ENCODE measurements at regions not wholly inside any gene's neighbourhood (a gene's known extent, or its start where the extent isn't known, plus 50 kb on each side); places are given as distances from the start of the nearest gene placed in this dataset.

DNA sequence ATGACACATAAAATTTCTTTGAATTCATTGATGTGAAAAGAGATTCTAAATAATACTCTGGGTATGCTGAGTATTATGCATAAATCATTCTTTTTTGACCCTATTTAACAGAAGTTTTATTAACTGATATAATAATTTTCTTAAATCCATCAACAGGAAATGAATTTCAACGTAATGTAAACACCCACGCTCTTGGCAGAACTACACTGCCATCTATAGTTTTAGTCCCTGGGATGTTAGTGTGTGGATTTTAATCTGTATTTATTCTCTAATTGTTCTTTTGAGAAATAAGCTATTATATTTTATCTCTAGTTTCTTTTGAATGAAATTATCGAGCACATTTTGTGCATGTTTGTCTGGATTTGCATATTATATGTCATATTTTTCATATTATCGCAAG is 666.8 kb upstream of the NDST4 start:
- Histone ChIP-seq H3K9ac (ENCODE audit: low read depth, low read length) (no peak overlapping the region), H3K36me3 (ENCODE audit: insufficient read depth, low read length) (no peaks in the 10 kb centered on the region), H3K4me1 (ENCODE audit: insufficient read depth, low read length) (no peaks in the 10 kb centered on the region), H3K9me3 (ENCODE audit: control insufficient read depth, insufficient read depth, low read length) (no peaks in the 10 kb centered on the region)

- H3K9ac ChIP-seq (ENCODE audit: low read depth, low read length), result no peak overlapping the region
- H3K36me3 ChIP-seq (ENCODE audit: insufficient read depth, low read length), result no peaks in the 10 kb centered on the region
- no peaks in the 10 kb centered on the region for H3K4me1 ChIP-seq (ENCODE audit: insufficient read depth, low read length)
- H3K9me3 ChIP-seq (ENCODE audit: control insufficient read depth, insufficient read depth, low read length), result no peaks in the 10 kb centered on the region
These were observed 656.7 kb upstream of the NDST4 start for GRCh38 chr4:115770046-115770543.

DNA sequence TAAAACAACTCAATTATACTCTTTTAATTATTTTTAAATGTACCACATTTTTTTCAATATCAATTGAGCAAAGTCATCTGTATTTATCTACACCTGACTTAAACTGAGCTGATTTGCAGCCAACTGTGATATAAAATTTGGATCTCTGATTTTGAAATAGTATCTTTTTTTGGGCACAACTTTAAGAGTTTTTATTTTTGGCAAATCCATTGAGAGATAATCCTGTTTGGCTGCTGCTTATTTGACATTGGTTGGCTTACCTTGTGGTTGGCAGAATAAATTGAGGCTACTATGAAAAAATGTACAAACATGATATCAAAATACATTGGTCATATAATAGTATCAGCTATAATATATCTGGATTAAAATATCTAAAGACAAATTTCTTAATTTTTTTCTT is 656.0 kb upstream of the NDST4 start:
- no peaks in the 10 kb centered on the region for H3K4me1 ChIP-seq (ENCODE audit: insufficient read depth, low read length)
- H3K9me3 ChIP-seq (ENCODE audit: control insufficient read depth, insufficient read depth, low read length), result no peaks in the 10 kb centered on the region
- no peak overlapping the region for H3K9ac ChIP-seq (ENCODE audit: low read depth, low read length)
- H3K36me3 ChIP-seq (ENCODE audit: insufficient read depth, low read length), result no peaks in the 10 kb centered on the region

DNA sequence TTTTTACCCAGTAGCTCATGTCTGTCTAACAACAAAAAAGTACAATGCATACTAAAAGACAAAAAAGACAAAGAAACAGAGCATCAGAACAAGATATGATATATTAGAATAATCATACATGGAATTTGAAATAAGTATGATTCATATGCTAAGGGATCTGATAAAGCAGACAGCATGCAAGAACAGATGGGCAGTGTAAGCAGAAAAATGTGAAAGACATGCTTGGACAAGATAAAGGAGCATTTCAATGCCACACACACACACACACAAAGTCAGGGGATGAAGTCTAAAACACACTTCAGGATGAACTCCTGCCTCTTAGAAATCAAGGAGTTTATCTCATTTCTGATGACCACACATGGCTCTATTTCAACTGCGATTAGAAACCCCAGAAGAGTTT is 649.6 kb upstream of the NDST4 start:
- H3K36me3 ChIP-seq (ENCODE audit: insufficient read depth, low read length), result no peaks in the 10 kb centered on the region
- no peaks in the 10 kb centered on the region for H3K4me1 ChIP-seq (ENCODE audit: insufficient read depth, low read length)
- no peak overlapping the region for H3K9ac ChIP-seq (ENCODE audit: low read depth, low read length)
- H3K9me3 ChIP-seq (ENCODE audit: control insufficient read depth, insufficient read depth, low read length), result no peaks in the 10 kb centered on the region

DNA sequence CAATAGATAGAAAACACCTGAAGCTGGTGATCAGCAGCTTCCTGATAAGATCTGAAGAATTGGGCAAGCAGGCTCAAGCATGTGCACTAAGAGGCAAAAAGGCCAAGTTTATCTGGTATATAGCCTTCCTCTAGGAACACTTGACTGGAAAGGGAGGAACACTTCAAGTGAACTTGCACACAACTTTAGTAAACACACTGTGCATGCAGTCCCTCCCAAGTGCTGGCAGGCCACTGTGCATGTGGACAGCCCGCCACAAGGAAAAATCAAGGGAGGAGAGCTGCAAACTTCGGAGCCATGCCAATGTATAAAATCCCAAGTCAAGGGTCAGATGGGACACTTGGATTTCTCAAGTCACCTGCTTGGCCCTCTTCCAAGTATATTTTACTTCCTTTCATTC is 645.8 kb upstream of the NDST4 start:
- H3K9ac ChIP-seq (ENCODE audit: low read depth, low read length), result no peak overlapping the region
- H3K9me3 ChIP-seq (ENCODE audit: control insufficient read depth, insufficient read depth, low read length), result peaks cover 7% of the 10 kb centered on the region; the same call in 1 of the 2 replicates
- H3K4me1 ChIP-seq (ENCODE audit: insufficient read depth, low read length), result no peaks in the 10 kb centered on the region; the same call in 1 of the 2 replicates
- no peaks in the 10 kb centered on the region for H3K36me3 ChIP-seq (ENCODE audit: insufficient read depth, low read length)

GRCh38 chr4:115749404-115749803 is 636.0 kb upstream of the NDST4 start:
- Histone ChIP-seq H3K9ac (ENCODE audit: low read depth, low read length) (no peak overlapping the region), H3K9me3 (ENCODE audit: control insufficient read depth, insufficient read depth, low read length) (no peaks in the 10 kb centered on the region; the same call in 1 of the 2 replicates), H3K36me3 (ENCODE audit: insufficient read depth, low read length) (no peaks in the 10 kb centered on the region), H3K4me1 (ENCODE audit: insufficient read depth, low read length) (no peaks in the 10 kb centered on the region)

- no peak overlapping the region for H3K9ac ChIP-seq (ENCODE audit: low read depth, low read length)
- H3K9me3 ChIP-seq (ENCODE audit: control insufficient read depth, insufficient read depth, low read length), result no peaks in the 10 kb centered on the region
- H3K36me3 ChIP-seq (ENCODE audit: insufficient read depth, low read length), result no peaks in the 10 kb centered on the region
These were observed 627.4 kb upstream of the NDST4 start for GRCh38 chr4:115740806-115741205.

GRCh38 chr4:115729739-115730266 is 616.4 kb upstream of the NDST4 start:
- no peaks in the 10 kb centered on the region for H3K4me1 ChIP-seq (ENCODE audit: insufficient read depth, low read length)

More at GRCh38 chr4:115740806-115741205, 627.4 kb upstream of the NDST4 start:
- H3K4me1 ChIP-seq (ENCODE audit: insufficient read depth, low read length), result no peaks in the 10 kb centered on the region

GRCh38 chr4:115723621-115724020 is 610.2 kb upstream of the NDST4 start:
- no peak overlapping the region for H3K9ac ChIP-seq (ENCODE audit: low read depth, low read length)
- H3K4me1 ChIP-seq (ENCODE audit: insufficient read depth, low read length), result no peaks in the 10 kb centered on the region
- H3K9me3 ChIP-seq (ENCODE audit: control insufficient read depth, insufficient read depth, low read length), result no peaks in the 10 kb centered on the region
- H3K36me3 ChIP-seq (ENCODE audit: insufficient read depth, low read length), result no peaks in the 10 kb centered on the region

More at GRCh38 chr4:115729739-115730266, 616.4 kb upstream of the NDST4 start:
- Histone ChIP-seq H3K9me3 (ENCODE audit: control insufficient read depth, insufficient read depth, low read length) (no peaks in the 10 kb centered on the region), H3K36me3 (ENCODE audit: insufficient read depth, low read length) (no peaks in the 10 kb centered on the region), H3K9ac (ENCODE audit: low read depth, low read length) (no peak overlapping the region)

DNA sequence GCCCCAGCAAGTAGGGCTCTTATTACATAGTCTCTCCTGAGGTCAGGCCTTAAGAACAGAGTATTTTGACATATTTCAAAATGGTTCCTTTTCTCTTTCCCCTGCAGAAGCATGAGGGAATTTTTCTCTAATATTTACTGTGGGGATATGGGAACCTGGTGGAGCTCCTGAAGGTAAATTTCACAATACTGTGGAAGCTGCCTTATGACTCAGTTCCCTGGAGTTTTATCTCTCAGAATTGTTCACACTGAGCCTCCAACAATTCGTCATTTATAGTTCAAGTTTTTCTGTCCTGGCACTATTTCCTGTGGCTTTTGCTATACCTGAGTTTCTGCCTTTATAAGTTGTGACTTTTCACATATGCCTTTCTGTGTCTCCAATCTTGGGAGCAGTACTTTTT is 607.2 kb upstream of the NDST4 start:
- Histone ChIP-seq H3K9me3 (ENCODE audit: control insufficient read depth, insufficient read depth, low read length) (no peaks in the 10 kb centered on the region), H3K36me3 (ENCODE audit: insufficient read depth, low read length) (no peaks in the 10 kb centered on the region), H3K9ac (ENCODE audit: low read depth, low read length) (no peak overlapping the region), H3K4me1 (ENCODE audit: insufficient read depth, low read length) (no peaks in the 10 kb centered on the region)

DNA sequence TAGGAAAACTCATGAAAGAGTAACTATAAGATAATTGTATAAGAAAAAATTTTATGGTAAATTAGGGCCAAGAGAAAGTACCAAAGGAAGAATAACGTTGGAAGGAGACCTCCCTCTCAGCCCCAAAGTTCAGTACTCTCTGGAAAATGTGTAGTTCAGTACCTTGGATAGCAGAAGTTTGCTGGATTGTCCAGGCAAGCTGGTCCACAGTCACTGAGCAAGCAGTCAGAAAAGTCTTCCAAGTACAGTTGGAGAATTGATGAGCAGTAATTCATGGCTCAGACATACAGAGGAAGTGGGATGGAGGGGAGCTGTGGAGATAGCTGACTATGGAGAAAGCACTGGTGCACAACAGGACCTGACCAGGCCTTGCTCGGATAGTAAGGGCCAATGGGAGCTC is 598.2 kb upstream of the NDST4 start:
- H3K36me3 ChIP-seq (ENCODE audit: insufficient read depth, low read length), result no peaks in the 10 kb centered on the region
- H3K9ac ChIP-seq (ENCODE audit: low read depth, low read length), result no peak overlapping the region
- no peaks in the 10 kb centered on the region for H3K9me3 ChIP-seq (ENCODE audit: control insufficient read depth, insufficient read depth, low read length)
- H3K4me1 ChIP-seq (ENCODE audit: insufficient read depth, low read length), result no peaks in the 10 kb centered on the region

- Histone ChIP-seq H3K4me1 (ENCODE audit: insufficient read depth, low read length) (no peaks in the 10 kb centered on the region), H3K36me3 (ENCODE audit: insufficient read depth, low read length) (no peaks in the 10 kb centered on the region), H3K9me3 (ENCODE audit: control insufficient read depth, insufficient read depth, low read length) (no peaks in the 10 kb centered on the region), H3K9ac (ENCODE audit: low read depth, low read length) (no peak overlapping the region)
These were observed 575.5 kb upstream of the NDST4 start for GRCh38 chr4:115688961-115689360.

GRCh38 chr4:115687052-115687755 is 573.8 kb upstream of the NDST4 start:
- Histone ChIP-seq H3K9me3 (ENCODE audit: control insufficient read depth, insufficient read depth, low read length) (no peaks in the 10 kb centered on the region), H3K4me1 (ENCODE audit: insufficient read depth, low read length) (no peaks in the 10 kb centered on the region), H3K36me3 (ENCODE audit: insufficient read depth, low read length) (no peaks in the 10 kb centered on the region), H3K9ac (ENCODE audit: low read depth, low read length) (no peak overlapping the region)

- Histone ChIP-seq H3K36me3 (ENCODE audit: insufficient read depth, low read length) (no peaks in the 10 kb centered on the region), H3K4me1 (ENCODE audit: insufficient read depth, low read length) (no peaks in the 10 kb centered on the region), H3K9me3 (ENCODE audit: control insufficient read depth, insufficient read depth, low read length) (no peaks in the 10 kb centered on the region), H3K9ac (ENCODE audit: low read depth, low read length) (no peak overlapping the region)
These were observed 565.1 kb upstream of the NDST4 start for GRCh38 chr4:115678425-115678941.

GRCh38 chr4:115675719-115676118 is 562.3 kb upstream of the NDST4 start:
- Histone ChIP-seq H3K9me3 (ENCODE audit: control insufficient read depth, insufficient read depth, low read length) (no peaks in the 10 kb centered on the region), H3K36me3 (ENCODE audit: insufficient read depth, low read length) (no peaks in the 10 kb centered on the region), H3K4me1 (ENCODE audit: insufficient read depth, low read length) (no peaks in the 10 kb centered on the region), H3K9ac (ENCODE audit: low read depth, low read length) (no peak overlapping the region)
